ENCODE measurements at regions not wholly inside any gene's neighbourhood (a gene's known extent, or its start where the extent isn't known, plus 50 kb on each side); places are given as distances from the start of the nearest gene placed in this dataset.
"Not testable (repeated sequence)": the region's sequence is repeated elsewhere in the genome, so short reads cannot be mapped to it uniquely, and the experiment has no call there.

DNA sequence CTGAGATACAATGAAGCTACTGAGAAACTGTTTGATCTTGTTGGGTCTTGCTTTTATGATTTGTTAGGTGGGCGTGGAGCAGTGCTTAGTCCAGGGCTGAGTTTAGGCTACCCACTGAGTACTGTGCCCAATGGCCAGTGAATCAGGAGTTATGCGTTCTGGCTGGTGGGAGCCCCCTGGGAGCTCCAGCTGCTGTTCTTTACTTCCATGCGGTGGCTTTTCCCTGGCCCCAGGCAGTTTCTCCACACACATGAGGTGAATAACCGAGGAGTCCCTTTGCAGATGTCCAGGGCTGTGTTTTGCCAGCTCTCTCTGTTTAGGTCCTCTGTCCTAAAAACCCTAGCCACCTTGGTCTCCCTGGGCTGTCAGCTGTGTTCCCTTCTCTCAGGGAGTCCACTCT, 106.5 kb downstream of the KLF13 start:
- no peak for DNase-seq

DNA sequence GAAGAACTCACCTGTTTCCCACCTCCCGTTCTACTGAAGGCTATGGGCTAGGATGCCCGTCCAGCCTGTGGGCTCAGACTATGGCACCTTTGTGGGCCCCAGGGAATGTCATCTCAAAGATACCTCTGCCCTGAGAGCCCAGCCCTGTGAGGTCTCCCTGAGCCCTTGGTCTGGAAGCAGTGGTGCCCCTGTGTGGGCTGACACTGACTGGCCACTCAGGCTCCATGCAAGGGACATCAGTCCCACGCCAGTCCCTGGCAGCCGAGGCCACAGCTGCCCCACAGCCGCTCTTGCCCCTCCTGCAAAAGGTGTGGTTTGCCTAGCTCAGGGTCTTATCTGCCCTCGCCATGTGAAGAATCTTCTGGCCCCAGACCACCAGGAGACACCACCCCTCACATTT, 106.9 kb downstream of the KLF13 start:
- no peak for DNase-seq

DNA sequence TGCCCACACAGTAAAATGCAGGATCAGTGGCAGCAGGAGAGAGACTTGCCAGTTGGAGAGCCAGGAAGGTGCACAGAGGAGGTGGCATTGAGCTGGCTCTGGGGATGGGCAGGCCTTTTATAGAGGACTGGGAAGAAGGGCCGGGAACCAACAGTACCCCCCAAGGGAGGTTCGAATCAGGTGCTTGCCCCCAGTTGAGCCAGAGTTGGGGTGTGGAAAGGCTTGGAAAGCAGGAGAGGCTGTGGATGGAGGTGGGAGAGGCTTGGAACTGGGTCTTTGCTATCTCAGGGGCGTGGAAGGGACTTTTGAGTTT, 107.6 kb downstream of the KLF13 start:
- DNase-seq: no peak

DNA sequence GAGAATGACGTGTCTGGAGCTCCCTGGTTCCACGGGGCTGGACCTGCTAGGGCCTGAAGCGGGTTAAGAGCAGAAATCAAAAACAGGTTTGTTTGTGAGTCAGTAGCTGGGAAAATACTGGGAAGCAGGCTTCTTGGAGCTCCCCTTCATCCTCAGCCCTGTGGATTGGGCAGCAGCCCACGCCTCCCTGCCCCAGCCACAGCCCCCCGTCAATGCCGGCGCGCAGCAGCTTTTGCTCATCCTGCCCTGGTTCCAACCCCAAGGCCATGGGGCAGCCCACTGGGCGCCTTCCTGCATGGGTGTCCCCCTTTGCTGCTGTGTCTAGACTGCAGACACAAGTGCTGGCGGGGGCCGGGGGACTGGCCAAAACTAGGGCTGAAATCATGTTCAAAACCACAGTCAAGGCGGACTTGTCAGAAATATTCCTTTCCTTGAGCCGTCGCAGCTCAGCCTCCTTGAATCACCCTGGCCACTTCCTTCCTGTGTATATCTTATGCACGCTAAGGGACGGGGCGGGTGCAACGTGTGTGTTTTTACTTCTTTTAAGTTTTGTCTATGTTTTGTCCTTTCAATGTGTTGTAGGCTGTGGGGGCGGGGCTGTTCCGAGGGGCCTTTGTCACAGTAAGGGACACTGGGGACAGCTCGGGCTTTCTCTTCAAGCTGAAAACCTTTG, 108.1 kb downstream of the KLF13 start:
- DNase-seq: no peak

DNA sequence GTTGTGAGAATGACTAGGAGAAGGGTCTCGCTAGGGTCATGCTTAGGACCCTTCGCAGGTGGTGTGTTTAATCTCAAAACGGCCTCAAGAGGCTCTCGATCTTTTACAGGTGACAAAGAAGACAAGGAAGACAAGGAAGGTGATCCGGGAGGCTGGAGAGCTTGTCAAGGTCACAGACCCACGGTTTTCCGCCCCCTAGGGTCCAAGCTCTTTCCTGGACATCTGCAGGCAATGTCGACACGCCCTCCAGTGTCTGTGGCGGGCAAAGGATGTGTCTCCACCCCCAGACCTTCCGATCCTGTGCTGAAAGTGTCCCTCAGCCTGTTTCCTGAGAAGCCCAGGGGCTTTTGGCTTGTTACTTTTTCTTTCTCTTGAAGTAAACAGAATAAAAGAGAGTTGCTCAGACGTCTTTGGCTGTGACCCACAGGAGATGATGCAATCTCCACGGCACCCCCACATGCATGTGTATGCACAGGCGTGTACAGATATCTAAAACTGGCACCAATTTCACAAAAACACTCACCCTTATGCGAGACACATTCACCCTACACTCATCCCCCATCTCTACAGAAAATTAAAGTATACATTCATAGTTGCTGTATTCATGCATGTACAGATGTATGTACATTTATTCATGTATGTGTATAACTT, 108.8 kb downstream of the KLF13 start:
- no peak for DNase-seq

DNA sequence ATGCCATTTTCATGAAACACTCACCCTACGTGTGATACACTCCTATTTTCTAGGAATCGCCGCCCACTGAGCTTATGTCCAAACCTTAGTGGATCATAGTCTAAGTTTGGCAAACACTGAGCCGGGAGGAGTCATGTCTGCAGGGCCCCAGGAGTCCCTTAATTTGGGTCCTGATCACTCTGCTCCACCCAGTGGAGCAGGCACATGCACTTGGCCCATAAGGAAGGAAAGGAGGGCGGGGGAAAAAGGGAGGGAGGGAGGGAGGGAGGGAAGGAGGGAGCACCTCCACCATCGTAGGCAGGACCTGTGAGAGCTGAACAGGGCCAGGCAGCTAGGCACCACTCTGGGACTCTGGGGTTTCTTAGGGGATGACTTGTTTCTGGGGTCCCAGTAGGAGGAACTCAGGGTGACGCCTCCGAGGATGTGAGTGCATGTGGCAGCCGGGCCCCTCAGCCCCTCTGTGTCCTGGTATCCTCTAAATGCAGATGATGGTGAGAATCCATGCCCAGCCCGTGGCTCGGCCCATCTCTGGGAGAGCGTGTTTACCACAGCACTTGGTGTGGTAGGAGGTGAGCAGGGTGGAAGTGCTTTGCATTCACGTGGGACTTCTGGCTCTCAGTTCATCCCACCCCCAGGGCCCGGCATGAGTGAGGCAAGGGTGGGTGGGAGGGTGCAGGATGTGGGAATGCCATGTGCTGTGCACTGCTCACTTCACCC, 109.4 kb downstream of the KLF13 start:
- DNase-seq: no peak

DNA sequence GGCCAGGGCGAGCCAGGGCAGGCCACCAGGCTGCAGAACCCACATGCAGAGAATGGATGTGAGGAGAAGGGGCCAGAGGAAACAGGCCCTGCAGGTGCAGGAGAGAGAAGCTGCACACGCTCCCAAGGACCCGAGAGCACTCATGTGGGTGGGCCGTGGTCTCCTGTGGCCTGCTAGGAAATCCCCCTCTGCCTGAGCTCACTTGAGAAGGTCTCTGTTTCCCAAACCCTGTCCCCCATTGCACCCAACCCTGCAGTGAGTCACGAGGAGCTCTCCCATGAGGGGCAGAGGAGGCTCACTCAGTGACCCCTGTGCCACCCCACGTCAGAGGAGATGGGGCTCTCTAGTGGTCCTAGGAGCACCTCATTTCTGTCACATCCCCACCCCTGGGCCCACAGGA, 111.1 kb downstream of the KLF13 start:
- DNase-seq: no peak

DNA sequence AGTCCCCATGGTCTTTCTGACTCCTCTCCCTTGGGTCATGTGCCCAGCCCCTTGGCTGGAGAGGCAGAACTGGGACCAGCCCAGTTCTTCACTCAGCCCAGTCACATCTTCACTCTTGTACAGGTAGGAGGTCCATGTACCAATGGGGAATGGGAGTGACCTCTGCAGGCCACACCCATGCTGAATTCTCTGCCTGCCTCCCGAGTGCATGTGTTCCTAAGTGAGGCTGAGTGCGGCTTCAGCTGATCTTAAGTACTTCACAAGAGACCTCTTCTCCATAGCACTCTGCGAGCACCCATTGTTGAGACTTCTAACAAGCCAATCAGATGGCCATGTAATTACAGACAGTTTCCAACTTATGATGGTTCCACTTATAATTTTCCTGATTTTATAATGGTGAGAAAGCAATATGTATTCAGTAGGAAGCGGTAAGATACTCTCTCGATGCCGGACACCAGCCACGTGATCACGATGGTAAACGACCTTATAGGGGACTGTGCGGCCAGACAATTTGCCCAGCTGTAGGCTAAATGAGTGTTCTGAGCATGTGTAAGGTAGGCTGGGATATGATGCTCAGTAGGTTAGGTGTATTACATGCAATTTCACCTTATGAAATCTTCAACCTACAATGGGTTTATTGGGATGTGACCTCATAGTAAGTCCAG, 112.1 kb downstream of the KLF13 start:
- DNase-seq: no peak

DNA sequence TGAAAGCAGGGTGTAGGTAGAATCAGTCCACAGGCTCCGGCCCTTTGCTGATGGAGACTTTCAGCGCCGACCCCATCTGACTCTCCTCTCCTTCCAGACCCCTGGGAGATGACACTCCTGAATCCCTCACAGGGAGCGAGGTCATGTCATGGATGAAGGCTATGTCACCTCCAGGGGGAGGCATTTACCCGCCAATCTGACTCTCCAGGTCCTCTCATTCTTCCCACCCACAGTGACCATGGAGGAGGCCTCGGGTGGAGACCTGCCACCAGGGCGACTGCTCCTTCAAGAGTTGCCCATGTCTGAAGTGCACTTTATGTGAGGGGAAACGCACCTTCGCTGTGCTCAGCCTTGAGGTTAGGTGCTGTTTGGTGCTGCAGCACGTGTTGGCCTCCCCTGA, 112.7 kb downstream of the KLF13 start:
- DNase-seq: no peak

DNA sequence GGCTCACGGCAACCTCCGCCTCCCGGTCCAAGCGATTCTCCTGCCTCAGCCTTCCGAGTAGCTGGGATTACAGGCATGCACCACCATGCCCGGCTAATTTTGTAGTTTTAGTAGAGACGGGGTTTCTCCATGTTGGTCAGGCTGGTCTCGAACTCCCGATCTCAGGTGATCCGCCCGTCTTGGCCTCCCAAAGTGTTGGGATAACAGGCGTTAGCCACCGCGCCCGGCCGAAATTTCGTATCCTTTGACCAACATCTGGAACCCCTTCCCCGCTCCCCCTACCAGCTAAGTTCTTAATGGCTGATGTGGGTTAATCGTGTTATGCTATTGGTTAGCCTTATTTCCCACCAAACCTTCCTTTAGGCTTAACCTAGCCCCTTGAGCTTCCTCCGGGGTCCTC, 113.6 kb downstream of the KLF13 start:
- DNase-seq: not testable (repeated sequence)

DNA sequence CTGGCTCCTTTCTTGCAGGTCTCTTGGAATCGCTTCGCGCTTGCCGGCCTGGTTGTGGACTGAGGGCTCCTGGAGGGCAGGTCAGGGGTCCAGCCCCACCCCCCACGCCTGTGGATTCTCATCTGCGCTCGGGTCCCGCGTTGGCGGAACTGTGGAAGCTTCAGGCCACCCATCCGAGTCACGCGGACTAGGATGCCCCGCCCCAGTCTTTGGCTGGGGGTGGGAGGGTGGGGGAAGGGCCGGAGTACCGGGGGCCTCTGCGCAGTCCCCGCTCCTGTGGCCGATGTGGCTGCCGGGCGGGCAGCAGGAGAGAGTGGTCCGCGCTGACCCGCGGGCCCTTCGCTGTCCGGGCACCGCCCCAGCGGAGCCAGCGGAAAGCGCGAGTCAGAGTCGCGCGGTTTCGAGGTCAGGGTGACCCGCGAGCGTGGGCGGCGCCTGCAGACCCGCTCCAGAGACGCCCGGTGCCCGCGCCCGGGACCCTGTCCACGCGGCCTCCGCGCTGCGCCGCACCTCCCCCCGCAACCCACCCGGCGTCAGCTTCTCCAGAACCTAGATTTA, 114.2 kb downstream of the KLF13 start:
- no peak for DNase-seq

DNA sequence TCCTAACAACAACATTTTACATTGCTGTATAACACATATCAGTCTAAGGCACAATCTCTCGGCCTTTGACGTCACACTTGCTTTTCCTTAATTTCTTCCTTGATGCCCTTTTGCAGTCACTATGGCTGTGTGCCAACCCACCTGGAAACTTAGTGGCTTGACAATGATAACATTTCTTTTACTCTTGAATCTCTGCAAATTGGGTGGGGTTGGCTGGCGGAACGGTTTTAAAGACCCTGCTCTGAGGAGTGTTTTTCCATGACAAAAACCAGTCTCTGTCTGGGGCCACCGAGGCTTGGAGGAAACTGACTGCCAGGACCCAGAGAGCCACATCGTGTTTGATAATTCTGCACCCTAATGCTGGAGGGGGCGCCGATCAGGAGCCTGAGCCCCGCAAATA, 115.6 kb downstream of the KLF13 start:
- no peak for DNase-seq

DNA sequence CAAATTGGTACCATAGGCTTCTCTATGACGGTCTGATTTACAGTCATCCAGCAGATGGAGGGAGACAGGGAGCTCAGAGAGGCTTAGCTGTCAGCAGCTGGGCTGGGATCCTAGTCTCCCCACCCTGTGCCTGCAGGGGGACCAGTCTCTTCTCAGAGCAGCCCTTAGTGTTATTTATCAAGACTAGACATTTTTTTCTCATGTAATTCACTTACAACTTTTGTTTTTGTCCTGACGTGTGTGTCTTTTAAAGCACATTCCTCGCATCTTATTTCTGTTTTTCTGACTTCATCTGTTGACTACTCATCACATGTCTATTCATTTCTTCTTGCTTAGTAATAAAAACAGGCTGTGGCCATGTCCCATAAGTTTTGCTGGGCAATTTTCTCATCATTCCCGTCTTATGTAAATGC, 116.1 kb downstream of the KLF13 start:
- DNase-seq: peak; percentile 17

DNA sequence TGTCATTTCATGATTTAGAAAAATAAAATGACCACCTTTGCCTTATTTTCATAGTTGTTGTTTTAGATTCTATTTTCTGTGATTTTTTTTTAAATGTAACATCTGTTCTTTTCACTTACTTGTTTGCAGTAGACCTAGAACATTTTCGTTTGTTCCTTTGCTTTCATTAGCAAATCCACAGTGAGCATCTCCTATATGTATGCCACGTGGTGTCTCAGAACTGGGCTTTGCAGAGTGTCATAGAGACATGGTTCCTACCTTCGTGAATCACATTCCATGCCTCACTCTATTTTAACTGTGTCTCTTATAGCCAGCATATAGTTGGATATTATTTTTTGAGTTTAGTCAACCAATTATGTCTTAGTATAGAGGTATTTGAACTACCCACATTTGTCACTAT, 118.2 kb downstream of the KLF13 start:
- DNase-seq: no peak

DNA sequence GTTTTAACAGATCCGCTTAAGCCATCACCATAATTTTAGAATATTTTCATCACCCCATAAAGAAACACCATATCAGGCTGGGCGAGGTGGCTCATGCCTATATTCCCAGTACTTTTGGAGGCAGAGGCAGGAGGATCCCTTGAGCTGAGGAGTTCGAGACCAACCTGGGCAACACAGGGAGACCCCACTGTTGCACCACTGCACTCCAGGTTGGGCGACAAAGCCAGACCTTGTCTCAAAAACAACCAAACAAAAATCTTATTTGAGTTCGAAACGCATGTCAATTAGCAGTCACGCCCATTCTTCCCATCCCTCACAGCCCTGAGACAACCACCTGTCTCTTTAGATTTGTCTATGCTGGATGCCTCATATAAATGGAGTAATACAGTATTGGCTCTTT, 119.9 kb downstream of the KLF13 start:
- DNase-seq: peak; percentile 7

DNA sequence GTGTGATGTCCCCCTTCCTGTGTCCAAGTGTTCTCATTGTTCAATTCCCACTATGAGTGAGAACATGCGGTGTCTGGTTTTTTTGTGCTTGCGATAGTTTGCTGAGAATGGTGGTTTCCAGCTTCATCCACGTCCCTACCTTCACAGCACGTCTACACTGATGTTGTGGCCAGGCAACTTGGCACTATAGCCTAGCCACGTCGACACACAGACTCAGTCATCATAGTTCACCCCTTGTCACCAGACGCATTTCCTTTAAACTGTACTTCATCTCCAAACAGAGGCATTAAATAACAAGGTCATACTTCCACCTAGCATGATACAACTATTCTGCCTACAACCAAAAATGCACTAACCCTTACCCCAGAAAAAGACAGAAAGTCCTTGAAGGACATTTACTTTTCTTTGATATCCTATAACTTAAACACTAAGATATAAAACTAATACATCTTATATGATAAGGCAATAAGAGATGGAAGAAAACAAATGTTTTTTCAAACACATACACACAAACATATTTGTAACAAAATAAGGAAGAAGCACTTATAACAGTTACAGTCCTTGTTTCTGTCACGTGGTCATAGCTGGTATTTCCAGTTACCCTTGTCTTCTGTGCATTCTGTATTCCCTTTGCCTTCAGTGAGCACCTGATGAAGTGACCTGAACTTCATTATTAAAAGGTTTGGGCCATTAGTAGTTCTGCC, 121.4 kb downstream of the KLF13 start:
- no peak for DNase-seq

DNA sequence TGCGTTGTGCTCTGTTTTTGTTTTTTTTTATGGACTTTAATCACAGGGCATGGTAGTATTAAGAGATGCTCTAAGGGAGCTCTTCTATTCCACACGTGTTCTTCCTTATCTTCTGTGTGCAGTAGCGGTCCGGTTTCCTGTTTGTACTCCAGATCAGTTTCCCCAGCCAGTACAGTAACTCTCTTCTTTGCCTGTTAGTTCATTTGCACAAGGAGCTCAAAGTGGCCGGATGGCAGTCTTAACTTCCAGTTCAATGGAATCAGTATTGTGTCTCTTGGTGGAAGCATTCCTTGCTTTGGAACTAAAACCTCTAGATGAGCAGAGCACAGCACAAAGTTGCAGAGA, 122.0 kb downstream of the KLF13 start:
- DNase-seq: no peak

DNA sequence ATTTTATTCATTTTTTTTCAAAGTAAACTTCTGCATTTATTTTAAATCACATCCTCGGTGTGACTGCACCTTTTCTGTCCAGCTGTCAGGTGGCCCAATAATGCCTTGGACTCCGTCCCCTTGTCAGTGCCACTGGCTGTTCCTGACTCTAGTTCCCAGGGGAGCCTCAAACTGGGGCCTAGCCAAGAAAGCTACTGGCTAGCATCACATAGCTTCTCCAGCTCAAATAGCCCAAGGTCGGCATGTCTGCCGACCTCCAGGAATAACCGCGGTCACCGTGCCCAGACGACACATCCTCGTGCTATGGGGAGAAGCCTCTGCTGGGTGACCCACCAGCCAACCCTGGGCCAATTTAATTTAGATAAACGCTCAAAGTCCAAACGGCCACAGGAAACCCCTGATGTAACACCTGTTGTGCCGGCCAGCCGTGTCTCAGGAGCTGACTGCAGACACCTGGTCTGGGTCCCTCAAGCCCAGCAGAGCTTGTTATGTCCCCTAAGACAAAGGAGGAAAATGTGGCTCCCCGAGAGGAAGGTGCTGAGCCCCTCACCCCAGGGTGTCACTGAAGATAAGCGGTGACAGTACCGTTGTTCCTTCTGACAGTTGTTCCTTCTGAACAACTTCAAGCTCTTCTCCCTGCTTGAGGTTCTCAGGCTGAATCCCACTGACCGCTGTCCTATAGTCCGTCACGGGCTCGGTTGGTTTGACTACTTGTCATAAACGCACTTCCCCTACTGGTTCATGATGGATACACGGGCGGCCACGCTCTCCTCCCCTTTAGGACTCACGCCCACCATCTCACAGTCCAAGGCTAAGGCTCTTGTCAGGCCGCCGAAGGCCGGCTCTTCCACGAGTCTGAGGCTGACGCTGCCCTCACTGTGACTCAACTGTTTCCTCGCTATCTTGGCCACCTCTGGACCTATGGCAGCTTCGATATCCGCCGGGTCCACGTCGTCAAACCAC, 126.2 kb downstream of the KLF13 start:
- no peak for DNase-seq

DNA sequence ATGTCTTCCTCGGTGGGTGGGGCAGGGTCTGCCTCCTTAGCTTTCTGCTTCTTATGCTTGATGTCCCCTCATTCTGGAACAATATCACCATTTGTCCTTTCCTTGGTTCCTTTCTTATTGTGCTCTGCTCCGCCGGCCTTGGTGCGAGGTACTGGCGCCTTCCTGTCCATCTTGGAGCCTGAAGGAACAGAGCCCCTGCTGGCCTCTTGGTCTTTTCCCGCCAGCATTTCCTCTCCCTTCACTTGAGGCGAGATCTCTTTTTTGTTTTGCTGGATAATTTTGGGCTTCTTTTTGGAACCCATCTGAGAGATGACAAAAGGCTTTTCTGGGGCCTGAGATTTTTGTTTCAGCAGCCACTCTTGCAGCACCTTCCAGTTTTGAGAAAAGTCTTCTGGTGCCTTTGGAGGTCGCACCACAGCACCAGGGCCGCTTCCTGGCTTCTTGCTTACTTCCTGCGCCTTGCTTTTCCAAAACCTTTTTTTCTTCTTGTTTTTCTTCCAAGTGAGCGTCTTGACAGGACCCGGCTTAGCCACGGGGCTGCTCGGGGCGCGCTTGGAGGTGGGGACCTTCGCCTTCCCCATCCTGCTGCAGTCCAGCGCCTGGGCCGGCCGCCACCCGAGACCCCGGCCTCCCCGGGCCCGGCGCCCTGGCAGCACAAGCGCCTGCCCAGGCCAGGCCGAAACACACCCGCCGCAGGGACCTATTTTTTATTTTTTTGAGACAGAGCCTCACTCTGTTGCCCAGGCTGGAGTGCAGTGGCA, 127.1 kb downstream of the KLF13 start:
- no peak for DNase-seq

DNA sequence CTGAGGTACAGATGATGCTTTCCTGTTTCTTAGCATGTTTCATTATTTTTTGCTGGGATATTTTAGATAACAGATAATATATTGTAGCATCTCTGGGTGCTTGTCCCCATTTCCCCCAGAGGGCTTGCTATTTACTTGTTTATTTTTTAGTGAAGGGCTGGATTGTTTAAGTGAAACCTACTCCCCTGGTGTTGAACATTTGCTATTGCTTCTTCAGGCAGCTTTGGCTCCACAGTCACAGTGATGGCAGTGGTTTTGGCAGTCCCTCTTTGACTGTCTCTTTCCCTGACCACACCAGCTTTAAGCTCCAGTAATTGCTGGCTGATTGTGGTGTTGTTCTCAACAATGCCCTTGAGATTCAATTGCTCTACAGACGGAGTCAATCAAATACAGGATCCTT, 128.9 kb downstream of the KLF13 start:
- DNase-seq: no peak

Measured in NCI-H1694 treated with DMSO at 0.1 percent for 48 hours (cell line).